NCI-H2107 (cell line): ENCODE measurements at regions not wholly inside any gene's neighbourhood (a gene's known extent, or its start where the extent isn't known, plus 50 kb on each side); places are given as distances from the start of the nearest gene placed in this dataset.
"Not testable (repeated sequence)": the region's sequence is repeated elsewhere in the genome, so short reads cannot be mapped to it uniquely, and the experiment has no call there.

Experiments
- DNase-seq: peaks from one replicate; lab custom pipeline; 2025; lab: John Stamatoyannopoulos, UW

GRCh38 chr2:193847991-193848390 lies 1653.3 kb upstream of the TMEFF2 start:
- DNase-seq: no peak

DNA sequence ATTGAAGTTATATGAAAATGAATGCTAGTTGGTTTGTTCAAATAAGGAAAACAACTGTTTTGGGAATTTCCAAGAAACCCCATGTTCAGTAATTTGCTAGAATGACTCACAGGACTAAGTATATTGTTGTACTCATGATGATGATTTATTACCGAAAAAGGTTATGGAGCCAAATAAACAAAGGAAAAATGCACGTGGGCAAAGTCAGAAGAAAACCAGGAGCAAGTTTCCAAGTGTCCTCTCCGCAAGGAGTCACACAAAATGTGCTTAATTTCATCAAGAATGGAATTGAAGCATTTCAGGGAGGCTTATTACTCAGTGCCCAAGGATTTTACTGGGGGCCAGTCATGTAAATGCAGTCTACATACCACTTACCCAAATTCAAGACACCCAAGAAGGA lies 1652.4 kb upstream of the TMEFF2 start:
- no peak for DNase-seq

DNA sequence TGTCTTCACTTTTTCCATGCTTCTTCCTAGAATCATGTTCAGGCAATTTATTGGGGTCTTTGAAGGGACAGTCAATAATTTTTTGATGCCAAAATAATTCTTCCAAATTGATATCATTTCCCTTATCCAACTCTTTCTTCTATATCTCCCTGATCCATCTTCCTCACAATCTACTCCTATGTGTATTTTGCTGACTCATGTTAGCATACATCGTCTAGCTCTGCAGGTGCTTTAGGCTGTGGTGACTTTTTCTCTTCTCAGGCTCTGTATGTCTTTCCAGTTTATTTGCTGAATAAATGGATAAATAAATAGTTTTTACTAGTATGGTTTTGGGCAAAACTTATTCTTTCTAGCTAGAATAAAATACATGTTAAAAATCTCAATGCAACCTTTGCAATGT lies 1650.9 kb upstream of the TMEFF2 start:
- no peak for DNase-seq

GRCh38 chr2:193843675-193844074 lies 1648.9 kb upstream of the TMEFF2 start:
- no peak for DNase-seq

DNA sequence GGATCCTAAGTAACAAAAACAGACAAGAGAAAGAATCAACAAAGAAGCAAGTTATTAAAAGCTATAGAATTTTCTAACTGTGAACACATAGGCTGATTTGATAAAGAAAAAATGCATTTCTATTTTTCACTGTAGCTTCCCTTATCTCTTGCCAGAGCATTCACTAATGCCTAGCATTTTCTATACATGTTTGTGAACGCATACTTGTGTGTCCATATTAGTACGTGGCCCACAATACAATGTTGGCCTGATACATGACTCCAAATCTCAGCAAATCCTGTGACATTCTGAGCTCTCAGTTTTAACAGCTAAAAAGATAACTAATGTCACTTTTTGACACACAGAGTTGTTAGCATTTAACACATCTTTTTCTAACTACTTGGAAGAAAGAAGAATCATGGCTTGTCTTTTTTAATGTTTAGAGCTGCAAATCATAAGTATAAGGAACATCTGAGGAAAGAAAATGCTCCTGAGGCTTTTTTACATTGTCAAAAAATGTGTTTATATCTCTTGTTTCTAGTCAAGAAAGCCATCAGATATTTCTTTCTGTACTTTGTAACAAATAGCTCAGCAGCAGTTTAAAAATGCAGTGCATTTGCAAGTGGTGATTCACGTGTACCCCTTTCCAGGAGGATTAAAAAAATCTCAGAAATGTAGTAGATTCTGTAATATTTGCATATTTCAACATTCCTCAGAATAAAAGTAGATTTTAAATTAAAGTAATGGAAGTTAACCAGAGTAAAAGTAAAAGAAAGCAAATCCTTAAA lies 1646.8 kb upstream of the TMEFF2 start:
- DNase-seq: no peak

DNA sequence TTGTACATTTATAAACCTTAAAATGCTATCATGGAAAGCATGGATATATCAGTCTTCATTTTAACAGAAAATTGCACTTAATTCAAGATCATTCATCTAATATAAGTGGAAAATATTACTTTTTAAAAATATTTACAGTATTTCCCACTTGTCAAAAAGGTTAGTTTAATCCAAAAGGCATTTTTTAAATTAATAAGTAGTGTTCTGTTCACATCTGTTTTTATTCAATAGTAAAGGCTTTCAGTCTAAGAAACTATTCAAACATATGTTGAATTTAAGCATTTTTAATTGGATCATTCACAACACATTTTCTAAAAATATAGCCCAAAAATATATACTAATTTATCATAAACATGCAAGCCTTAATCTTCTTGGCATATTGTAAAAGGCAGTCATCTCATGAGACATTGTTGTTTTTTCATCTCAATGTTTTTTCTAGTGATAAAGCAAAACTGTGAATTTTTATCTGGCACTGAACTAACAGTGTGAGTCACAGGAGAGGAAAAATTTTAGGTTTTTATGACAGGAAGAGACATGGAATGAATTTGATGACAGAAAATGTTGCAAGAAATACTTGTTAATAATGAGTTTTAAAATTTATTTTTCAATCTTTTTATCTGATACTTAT lies 1642.5 kb upstream of the TMEFF2 start:
- DNase-seq: no peak

DNA sequence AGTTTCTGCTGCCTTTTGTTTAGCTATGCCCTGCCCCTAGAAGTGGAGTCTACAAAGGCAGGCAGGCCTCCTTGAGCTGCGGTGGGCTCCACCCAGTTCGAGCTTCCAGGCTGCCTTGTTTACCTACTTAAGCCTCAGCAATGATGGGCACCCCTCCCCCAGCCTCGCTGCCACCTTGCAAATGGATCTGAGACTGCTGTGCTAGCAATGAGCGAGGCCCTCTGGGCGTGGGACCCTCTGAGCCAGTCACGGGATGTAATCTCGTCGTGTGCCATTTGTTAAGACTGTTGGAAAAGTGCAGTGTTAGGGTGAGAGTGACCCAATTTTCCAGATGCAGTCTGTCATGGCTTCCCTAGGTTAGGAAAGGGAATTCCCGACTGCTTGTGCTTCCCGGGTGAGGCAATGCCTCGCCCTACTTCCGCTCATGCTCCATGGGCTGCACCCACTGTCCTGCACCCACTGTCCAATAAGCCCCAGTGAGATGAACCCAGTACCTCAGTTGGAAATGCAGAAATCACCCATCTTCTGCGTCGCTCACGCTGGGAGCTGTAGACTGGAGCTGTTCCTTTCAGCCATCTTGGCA lies 1641.8 kb upstream of the TMEFF2 start:
- DNase-seq: not testable (repeated sequence)

GRCh38 chr2:193833895-193834294 lies 1639.2 kb upstream of the TMEFF2 start:
- not testable (repeated sequence) for DNase-seq

- DNase-seq: no peak
Observed at GRCh38 chr2:193824474-193824873, 1629.7 kb upstream of the TMEFF2 start.

DNA sequence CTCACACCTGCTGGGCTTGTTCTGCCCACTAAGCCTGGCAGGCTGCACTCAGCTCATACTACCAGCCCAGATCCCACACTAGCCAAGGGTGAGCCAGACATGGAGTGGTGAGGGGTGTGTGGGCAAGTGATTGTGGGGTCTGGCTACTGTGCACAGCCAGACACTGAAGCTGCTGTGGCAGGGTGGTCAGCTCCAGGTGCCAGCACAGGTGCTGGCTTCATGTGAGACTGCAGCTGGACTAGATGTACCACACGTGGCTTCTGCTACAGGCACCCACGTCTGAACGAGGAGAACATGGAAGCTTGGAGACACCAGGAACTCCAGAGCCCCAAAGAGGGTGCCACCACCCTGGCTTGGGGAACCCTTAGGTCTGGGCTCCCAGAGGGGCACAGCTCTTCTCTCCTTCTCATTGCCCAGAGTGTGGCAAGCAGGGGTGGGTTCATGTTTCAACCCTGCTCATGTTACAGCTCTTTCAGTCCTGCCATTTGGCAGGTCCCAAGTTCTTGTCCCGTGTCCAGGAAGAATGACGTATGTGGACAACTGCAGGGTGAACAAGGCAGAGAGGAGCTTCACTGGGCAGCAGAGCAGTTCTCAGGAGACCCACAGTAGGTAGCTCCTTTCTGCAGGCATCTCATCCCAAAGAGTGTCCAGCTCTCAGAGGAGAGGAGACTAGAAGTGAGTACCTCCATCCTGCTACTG lies 1624.2 kb upstream of the TMEFF2 start:
- no peak for DNase-seq

- DNase-seq: no peak
Observed at GRCh38 chr2:193816008-193816407, 1621.3 kb upstream of the TMEFF2 start.

DNA sequence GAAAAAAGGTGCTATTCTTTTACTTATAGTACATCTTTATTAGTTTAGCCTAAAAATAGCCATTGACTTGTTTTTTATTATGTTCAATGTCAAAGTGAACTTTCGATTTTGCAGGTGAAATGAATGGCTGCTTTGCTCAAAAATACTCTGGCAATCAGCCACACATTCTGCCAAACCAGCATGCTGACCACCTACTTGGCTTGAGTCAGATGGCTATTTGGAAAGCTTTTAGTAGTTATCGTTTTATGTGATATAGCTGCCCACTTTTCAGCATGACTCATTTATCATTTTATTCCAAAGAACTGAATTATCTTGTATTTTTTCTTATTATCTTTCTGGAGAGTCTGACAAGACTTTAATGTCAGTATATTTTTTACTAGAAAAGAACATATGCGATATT lies 1615.8 kb upstream of the TMEFF2 start:
- no peak for DNase-seq

- DNase-seq: no peak
Observed at GRCh38 chr2:193808877-193809276, 1614.1 kb upstream of the TMEFF2 start.

- no peak for DNase-seq
Observed at GRCh38 chr2:193806088-193806774, 1611.5 kb upstream of the TMEFF2 start.

DNA sequence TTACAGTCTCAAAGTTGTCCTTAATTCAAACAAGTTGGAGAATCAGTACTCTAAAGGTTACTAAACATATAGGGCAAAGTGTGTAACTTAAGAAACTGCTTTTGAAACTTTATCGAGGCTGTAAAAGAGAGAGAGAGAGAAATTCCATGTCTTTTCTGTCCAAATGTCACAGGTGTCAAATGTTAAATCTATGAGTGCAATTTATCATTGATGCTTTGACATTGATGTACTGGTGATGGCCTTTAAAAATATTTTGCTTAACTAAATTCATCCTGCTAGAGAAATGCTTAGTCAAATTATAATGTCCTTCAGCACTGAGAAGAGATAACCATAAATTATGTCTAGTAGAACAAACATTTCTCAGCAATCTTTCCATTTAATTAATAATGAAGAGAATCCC lies 1602.1 kb upstream of the TMEFF2 start:
- no peak for DNase-seq

DNA sequence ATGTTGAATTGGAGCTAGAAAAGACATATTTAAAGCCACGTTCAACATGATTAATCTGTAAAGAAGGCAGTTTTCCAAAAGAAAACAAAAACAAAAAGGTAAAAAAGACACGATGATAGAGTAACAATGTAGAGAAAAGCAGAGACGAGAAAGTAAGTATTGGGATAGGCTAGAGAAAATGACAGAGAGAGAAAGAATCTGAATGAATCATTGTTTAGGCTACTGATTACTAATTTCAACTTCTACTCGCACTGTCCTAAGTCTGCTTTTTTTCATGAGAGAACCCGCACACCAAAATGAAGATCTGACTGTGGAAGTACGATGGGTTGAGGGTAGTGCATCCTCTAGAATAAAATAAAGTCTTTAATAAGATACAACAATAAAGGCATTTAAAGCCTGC lies 1599.2 kb upstream of the TMEFF2 start:
- DNase-seq: no peak

- no peak for DNase-seq
Observed at GRCh38 chr2:193783681-193784080, 1588.9 kb upstream of the TMEFF2 start.

DNA sequence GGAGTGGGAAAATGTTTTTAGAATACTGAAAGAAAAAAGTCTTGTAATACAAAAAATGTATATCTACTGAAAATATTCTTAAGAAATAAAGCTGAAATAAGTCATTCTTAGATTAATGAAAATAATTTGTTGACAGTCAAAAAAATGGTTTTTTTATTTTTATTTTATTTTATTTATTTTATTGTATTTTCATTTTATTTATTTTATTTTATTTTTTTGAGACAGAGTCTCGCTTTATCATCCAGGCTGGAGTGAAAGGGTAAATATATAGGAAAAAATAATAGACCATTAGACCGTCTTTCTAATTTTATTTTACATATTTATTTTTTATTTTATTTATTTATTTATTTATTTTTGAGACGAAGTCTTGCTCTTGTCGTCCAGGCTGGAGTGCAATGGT lies 1583.6 kb upstream of the TMEFF2 start:
- DNase-seq: no peak

- no peak for DNase-seq
Observed at GRCh38 chr2:193776988-193777387, 1582.3 kb upstream of the TMEFF2 start.

DNA sequence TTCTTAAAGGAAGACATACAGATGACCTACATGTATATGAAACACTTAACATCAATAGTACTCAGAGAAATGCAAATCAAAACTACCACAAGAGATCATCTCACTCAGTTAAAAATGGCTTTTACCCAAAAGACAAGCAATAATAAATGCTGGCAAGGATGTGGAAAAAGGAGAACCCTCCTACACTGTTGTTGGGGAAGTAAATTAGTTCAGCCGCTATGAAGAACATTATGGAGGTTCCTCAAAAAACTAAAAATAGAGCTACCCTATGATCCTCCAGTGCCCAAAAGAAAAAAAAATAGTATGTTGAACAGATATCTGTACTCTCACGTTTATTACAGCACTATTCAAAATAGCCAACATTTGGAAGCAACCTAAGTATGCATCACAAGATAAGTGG lies 1579.4 kb upstream of the TMEFF2 start:
- DNase-seq: no peak

DNA sequence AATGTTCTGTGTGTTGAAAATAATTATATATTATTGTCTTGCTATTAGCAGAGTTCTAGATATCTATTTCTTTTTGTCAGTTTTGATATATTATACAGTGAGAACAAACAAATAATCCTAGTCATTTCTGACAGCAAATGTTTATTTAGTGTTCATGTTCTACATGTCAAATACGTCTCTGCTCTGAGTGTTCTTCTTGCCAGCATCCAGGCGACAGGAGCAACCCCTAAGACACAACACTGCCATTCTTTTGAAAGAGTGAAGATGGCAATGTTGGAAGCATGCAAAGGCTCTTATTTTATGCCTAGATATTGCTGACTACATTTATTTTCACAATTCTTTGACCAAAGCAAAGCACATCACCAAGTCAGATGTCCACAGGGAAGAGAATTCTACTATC lies 1556.6 kb upstream of the TMEFF2 start:
- DNase-seq: no peak

- DNase-seq: no peak
Observed at GRCh38 chr2:193749485-193749884, 1554.8 kb upstream of the TMEFF2 start.
